Brain microvascular endothelial cell (primary cell): ENCODE measurements at regions not wholly inside any gene's neighbourhood (a gene's known extent, or its start where the extent isn't known, plus 50 kb on each side); places are given as distances from the start of the nearest gene placed in this dataset.

ENCODE experiments used
- DNase-seq: peaks from one replicate; pipeline ENCODE4 v3.0.0-alpha.2; 2020
- H3K27ac ChIP-seq: fragments of 250-450 bp; sonication (Bioruptor Pico); 2 replicates; pipeline ENCODE4 v1.5.1; 2020; ENCODE audit warnings: mild to moderate bottlenecking, moderate library complexity
- H3K27me3 ChIP-seq: fragments of 250-450 bp; sonication (Bioruptor Pico); replicated peaks from 2 replicates; pipeline ENCODE4 v1.5.1; 2020; ENCODE audit warnings: mild to moderate bottlenecking
- H3K36me3 ChIP-seq: fragments of 250-450 bp; sonication (Bioruptor Pico); replicated peaks from 2 replicates; pipeline ENCODE4 v1.5.1; 2020; ENCODE audit warnings: mild to moderate bottlenecking
- H3K4me3 ChIP-seq: 2 replicates; pipeline ENCODE4 v1.5.1; 2011; ENCODE audit warnings: low read depth, mild to moderate bottlenecking, control low read depth, low read length, moderate library complexity
- in situ Hi-C: cut with HindIII; loops from 2 replicates; pipeline ENCODE4 v1.10.0; 2017; ENCODE audit warnings: low sequenced_read_pairs, low pct_ligation_motif_present
- TF ChIP-seq, protein P1 (sequence below): IDR thresholded peaks from 2 replicates; pipeline ENCODE4 v1.5.1; 2011; ENCODE audit warnings: low read depth, mild to moderate bottlenecking, moderate library complexity, low read length, control low read depth, inconsistent platforms; ENCODE audit errors: missing control alignments

DNA sequence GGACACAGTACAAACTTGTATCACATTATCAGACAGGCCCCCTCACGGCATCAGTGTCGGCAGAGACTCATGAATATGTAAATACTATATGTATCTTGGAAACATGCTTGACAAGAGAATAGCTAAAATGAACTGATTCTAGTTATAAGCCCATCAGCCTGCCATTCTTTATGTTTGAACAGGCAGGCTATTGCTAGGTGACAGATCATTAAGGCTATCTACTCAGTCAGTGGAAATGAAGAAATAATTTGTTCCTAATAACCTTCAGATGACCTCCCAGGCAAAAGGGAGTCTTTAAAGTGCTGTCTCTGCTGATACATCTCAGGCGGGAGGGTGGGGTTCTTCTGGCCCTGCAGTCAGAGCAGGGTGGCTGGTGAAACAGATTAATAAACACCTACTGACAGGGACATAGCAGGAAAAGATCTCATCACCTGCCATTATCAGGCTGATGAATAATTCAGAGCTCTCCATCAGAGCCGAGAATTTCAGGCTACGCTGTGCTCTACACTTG, 394.2 kb downstream of the RASEF start:
- Histone ChIP-seq H3K27ac (no peak overlapping the region), H3K27me3 (no peaks in the 10 kb centered on the region), H3K4me3 (no peak overlapping the region), H3K36me3 (no peaks in the 10 kb centered on the region)
- no peak for DNase-seq
- in situ Hi-C loops: no loop called here
- TF ChIP-seq, protein P1, sequence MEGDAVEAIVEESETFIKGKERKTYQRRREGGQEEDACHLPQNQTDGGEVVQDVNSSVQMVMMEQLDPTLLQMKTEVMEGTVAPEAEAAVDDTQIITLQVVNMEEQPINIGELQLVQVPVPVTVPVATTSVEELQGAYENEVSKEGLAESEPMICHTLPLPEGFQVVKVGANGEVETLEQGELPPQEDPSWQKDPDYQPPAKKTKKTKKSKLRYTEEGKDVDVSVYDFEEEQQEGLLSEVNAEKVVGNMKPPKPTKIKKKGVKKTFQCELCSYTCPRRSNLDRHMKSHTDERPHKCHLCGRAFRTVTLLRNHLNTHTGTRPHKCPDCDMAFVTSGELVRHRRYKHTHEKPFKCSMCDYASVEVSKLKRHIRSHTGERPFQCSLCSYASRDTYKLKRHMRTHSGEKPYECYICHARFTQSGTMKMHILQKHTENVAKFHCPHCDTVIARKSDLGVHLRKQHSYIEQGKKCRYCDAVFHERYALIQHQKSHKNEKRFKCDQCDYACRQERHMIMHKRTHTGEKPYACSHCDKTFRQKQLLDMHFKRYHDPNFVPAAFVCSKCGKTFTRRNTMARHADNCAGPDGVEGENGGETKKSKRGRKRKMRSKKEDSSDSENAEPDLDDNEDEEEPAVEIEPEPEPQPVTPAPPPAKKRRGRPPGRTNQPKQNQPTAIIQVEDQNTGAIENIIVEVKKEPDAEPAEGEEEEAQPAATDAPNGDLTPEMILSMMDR: no peak

DNA sequence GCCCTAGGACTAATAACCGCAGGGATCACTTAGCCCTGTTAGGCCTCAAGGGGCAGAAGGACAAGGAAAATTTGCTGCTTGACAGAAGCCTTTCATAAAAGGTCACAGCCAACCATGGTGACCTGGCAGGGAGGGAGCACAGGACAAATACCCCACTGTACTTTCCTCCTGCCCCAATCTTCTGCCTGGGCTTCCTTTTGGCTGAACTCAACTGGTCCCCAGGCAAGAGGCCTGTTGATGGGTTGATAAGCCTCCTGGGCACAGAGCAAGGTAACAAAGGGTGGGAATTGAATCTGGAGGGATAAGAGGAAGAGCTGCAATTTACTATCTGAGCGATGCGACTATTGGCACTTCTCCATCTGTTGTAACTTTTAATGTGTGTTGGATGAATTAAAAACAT, 392.9 kb downstream of the RASEF start:
- H3K36me3 ChIP-seq: no peaks in the 10 kb centered on the region
- H3K4me3 ChIP-seq: no peak overlapping the region
- TF ChIP-seq, protein P1: no peak
- in situ Hi-C loops: no loop called here
- DNase-seq: no peak
- H3K27ac ChIP-seq: no peak overlapping the region
- H3K27me3 ChIP-seq: no peaks in the 10 kb centered on the region

DNA sequence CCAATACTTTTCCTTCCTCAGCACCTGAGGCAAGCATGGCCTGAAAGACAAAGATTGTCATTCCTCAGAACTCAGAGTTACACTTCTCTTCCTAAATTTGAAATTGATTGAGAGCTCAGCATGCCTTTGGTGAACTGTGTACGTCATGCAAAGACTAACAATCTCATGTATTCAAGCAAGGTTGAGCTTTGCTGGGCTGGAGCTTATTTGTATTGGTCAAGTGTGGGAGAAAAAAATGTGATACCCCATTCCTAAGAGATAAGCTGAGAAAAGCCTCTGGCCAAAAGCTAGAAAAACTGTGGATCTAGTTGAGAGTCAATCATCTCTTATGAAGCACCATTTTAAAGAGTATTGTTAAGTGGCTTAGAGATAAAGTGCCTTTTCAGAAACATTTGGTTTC, 392.2 kb downstream of the RASEF start:
- TF ChIP-seq, protein P1: no peak
- Histone ChIP-seq H3K27ac (no peak overlapping the region), H3K36me3 (no peaks in the 10 kb centered on the region), H3K27me3 (no peaks in the 10 kb centered on the region), H3K4me3 (no peak overlapping the region)
- in situ Hi-C loops: no loop called here
- no peak for DNase-seq

DNA sequence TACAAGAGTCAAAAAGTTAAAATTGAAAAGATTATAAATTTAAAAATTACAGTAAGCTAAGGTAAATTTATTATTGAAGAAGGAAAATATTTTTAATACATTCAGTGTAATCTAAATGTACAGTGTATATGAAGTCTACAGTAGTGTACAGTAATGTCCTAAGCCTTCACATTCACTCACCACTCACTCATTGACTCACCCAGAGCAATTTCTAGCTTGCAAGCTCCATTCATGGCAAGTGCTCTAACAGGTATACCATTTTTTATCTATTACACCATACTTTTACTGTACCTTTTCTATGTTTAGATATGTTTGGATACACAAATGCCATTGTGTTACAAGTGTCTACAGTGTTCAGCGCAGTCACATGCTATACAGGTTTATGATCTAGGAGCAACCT, 389.7 kb downstream of the RASEF start:
- no peak for DNase-seq
- no peak overlapping the region for H3K4me3 ChIP-seq
- no peaks in the 10 kb centered on the region for H3K36me3 ChIP-seq
- H3K27ac ChIP-seq: no peak overlapping the region
- in situ Hi-C loops: no loop called here
- no peaks in the 10 kb centered on the region for H3K27me3 ChIP-seq
- TF ChIP-seq, protein P1: no peak

DNA sequence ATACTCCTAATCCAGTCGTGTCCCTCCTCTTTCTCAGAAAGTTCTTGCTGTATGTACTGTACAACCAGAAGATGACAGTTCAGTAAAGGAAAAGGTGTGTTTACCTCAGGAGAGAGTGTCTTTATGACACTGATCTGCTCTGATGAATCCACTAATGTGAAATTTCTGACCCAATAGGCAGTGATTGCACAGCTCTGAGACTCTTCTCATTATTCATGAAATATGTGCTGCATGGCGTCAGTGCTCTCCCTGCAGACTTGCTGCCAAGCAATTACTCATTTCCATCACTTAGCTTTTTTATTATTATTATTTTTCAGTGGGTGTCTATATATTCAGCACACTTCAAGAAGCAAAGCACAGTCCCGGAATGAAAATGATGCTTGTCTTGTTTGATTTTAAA, 389.0 kb downstream of the RASEF start:
- in situ Hi-C loops: no loop called here
- H3K27ac ChIP-seq: no peak overlapping the region
- TF ChIP-seq, protein P1: no peak
- DNase-seq: no peak
- no peak overlapping the region for H3K4me3 ChIP-seq
- H3K36me3 ChIP-seq: no peaks in the 10 kb centered on the region
- H3K27me3 ChIP-seq: no peaks in the 10 kb centered on the region

DNA sequence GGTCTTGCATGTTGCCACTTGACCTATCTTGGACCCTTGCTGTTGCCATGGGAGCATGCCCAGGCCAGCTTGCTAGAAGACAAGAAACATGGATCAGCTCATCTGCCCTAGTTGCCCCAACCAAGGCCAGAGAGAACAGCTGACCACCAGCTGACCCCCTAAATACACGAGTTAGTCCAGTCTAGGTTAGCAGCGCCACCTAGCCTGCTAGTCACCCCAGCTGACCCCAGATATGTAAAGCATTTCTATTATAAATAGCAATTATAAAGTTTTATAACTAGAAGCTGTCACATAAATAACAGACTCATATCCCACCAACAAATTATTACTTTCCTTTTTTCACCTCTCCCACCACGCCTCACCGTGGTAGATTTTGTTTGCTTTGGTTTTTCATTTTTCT, 387.8 kb downstream of the RASEF start:
- no peak overlapping the region for H3K4me3 ChIP-seq
- in situ Hi-C loops: no loop called here
- H3K36me3 ChIP-seq: no peaks in the 10 kb centered on the region
- H3K27ac ChIP-seq: no peak overlapping the region
- H3K27me3 ChIP-seq: no peaks in the 10 kb centered on the region
- no peak for DNase-seq
- TF ChIP-seq, protein P1: no peak
